ENCODE measurements at regions not wholly inside any gene's neighbourhood (a gene's known extent, or its start where the extent isn't known, plus 50 kb on each side); places are given as distances from the start of the nearest gene placed in this dataset.

DNA sequence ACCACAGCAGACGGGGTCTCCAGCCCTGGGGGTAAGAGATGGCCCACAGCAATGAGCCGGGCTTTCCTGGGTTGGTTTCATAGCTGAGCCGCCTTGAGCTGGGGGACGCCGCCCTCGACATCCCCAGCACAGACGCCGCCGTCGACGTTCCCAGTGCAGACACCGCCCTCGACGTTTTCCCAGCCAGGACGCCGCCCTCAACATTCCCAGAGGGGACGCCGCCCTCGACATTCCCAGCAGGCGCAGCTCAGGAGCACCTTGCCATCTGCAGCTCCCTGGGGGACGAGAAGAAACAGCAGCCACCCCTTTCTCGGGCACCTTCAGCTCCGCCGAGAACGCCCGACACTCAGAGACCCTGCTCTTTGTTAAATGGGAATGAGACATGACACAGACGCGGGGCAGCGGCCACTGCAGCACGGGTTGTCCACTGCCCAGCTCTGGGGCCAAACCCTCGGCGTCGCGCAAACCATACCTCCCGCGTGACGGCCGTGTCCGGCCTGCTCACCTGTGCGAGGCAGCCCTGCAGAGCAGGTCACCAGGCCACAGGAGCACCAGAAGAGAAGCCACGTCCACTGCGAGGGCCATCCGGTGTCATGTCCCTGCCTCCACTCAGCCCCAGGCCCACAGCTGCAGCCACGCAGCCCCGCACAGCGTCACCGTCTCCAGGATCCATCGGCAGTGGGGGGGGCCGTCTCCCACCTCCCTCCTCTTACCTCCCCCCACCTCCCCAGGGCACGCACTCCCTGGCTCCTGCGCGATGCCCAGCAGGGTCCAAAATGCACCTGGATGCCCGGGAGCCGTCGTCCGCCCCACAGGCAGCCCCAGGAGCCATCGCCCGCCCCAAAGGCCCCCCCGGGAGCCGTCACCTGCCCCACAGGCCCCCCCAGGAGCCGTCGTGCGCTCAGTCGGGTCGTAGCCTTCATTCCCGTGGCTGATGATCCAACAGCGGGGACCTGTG is 77.4 kb upstream of the GALNT9 start:
- no peak overlapping the region for H3K4me3 ChIP-seq (ENCODE audit: low read depth, low read length)
- TF ChIP-seq, protein P1, sequence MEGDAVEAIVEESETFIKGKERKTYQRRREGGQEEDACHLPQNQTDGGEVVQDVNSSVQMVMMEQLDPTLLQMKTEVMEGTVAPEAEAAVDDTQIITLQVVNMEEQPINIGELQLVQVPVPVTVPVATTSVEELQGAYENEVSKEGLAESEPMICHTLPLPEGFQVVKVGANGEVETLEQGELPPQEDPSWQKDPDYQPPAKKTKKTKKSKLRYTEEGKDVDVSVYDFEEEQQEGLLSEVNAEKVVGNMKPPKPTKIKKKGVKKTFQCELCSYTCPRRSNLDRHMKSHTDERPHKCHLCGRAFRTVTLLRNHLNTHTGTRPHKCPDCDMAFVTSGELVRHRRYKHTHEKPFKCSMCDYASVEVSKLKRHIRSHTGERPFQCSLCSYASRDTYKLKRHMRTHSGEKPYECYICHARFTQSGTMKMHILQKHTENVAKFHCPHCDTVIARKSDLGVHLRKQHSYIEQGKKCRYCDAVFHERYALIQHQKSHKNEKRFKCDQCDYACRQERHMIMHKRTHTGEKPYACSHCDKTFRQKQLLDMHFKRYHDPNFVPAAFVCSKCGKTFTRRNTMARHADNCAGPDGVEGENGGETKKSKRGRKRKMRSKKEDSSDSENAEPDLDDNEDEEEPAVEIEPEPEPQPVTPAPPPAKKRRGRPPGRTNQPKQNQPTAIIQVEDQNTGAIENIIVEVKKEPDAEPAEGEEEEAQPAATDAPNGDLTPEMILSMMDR (conservative IDR thresholded peaks at IDR 0.05; ENCODE audit: low read depth, low read length): no peak
- no peak for DNase-seq (ENCODE audit: low read depth)

DNA sequence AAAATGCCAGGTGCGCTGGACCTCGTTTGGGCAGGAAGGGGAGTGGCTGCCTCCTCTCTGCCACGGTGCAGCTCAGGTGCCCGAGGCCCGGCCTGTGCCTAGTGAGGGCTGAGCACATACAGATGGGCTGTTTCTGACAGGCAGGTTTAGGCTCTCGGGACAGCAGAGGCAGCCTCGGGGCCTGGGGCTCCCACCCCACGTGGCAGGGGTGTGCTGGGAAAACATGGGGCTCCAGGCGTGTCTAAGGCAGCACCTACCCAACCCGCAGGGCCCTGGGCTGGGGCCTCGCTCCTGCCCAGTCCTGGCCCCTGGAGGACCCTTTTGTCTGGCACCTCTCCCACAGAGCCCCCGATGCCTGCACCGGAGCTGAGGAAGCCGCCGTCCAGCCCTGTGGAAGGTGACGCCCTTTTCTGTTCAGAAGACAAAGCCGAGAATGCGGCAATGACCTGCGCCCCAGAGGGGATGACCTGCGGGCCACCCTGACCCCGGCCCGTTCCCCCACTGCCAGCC is 76.4 kb upstream of the GALNT9 start:
- no peak for DNase-seq (ENCODE audit: low read depth)
- H3K4me3 ChIP-seq (ENCODE audit: low read depth, low read length): no peak overlapping the region
- TF ChIP-seq, protein P1 (conservative IDR thresholded peaks at IDR 0.05; ENCODE audit: low read depth, low read length): no peak

DNA sequence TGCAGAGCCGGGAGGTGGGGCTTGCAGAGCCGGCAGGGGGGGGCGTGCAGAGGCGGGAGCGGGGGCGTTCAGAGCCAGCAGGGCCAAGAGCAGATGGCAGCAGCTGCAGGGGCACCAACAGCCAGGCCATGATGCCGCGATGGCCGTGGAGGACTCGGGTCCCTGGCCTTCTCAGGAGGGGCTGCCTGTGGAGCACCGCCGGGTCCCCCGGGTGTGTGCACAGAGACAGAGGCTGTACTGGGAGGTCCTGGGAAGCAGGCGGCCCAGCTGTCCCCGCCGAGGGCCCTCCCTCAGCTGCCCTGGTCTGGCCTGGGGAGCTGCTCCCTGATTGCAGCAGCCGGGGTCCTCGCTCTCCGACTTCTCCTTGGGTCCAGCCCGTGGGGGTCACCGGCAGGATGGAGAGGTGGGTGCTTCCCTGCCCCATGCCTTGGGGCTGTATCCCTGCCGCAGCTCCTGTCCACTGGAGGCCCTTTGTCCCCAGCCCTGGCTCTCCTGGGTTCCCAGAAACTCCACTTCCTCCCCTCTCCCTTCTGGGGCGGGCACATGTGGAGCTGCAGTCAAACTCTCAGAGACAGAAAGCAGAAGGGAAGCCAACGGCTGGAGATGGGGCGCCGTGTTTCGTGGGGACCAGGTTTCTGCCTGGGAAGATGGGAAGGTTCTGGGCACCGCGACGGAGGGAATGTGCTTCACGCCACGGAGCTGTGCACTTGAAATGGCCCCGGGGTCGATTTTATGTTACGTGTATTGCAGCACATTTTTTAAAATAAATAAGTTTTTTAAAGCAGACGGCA is 75.8 kb upstream of the GALNT9 start:
- no peak for DNase-seq (ENCODE audit: low read depth)
- TF ChIP-seq, protein P1 (conservative IDR thresholded peaks at IDR 0.05; ENCODE audit: low read depth, low read length): no peak
- no peak overlapping the region for H3K4me3 ChIP-seq (ENCODE audit: low read depth, low read length)

DNA sequence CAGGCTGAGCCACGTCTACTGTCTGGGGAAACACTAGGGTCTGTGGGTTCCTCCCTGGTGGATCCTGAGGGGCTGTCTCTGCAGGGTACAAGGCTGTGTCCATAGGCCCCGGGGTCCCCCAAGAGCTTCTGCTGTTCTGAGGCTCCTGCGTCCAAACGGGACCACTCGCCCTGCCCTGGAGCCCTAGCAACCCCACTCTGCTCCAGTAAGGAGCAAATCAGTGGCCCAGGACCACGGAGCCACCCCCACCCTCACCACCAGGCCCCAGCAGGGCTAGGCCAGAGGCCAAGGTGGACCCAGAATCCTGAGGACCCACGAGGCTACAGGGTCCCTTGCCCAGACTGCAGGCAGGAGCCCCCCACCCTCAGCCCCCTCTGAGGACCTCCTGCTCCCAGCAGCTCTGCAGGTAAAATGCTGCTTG is 75.1 kb upstream of the GALNT9 start:
- DNase-seq (ENCODE audit: low read depth): no peak
- TF ChIP-seq, protein P1 (conservative IDR thresholded peaks at IDR 0.05; ENCODE audit: low read depth, low read length): no peak
- no peak overlapping the region for H3K4me3 ChIP-seq (ENCODE audit: low read depth, low read length)

- TF ChIP-seq, protein P1 (conservative IDR thresholded peaks at IDR 0.05; ENCODE audit: low read depth, low read length): no peak
- DNase-seq (ENCODE audit: low read depth): no peak
- H3K4me3 ChIP-seq (ENCODE audit: low read depth, low read length): no peak overlapping the region
Measured at GRCh38 chr12:132403636-132404434, 74.4 kb upstream of the GALNT9 start.

DNA sequence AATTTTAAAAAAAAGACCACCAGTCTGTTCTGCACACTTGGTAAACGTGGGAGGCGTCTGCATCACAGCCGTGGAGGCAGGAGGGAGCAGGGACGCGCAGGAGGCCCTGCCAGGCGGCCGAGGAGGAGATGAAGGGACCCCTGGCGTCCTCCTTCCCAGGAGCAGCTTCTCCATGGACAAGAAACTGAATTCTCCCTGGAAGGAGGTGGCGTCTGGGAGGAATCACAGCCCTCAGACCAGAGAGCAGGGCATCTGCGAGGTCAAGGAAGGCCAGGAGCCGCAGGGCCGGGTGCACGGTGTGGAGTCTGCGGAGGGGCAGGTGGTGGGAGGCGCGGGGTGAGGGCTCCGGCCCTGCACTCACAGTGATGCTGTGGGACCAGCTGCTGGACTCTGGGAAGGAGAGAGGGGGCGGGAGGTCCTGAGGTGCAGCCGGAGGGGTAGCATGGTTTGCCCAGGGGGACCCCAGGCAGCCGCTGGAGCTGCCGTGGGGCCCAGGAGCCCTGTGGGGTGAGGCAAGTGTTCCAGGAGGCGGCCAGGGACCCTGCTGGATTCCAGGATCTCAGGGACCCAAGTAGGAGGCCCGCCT is 73.5 kb upstream of the GALNT9 start:
- DNase-seq (ENCODE audit: low read depth): no peak
- TF ChIP-seq, protein P1 (conservative IDR thresholded peaks at IDR 0.05; ENCODE audit: low read depth, low read length): no peak
- no peak overlapping the region for H3K4me3 ChIP-seq (ENCODE audit: low read depth, low read length)
